ENCODE measurements at regions not wholly inside any gene's neighbourhood (a gene's known extent, or its start where the extent isn't known, plus 50 kb on each side); places are given as distances from the start of the nearest gene placed in this dataset.

DNA sequence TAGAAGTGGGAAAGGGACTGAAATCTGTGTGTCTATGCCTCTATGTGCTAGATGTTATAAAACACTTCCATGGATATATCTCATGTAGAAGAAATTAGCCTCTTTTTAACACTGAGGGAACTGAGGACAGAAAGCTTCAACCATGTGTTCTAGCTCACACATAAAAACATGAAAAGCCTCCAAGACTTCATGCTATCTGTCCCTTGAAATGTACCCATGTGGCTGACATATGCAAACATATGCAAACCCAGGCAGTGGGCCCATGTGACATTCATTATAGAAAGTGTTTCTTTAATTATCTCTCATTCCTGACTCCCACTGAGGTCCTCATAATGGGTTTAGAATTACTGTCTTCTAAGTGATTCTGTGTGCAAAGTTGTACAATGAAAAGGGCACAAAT is 134.7 kb upstream of the MAF start:
- TF ChIP-seq PPARA (CRISPR knock-in tag; IDR thresholded peaks at IDR 0.05; ENCODE audit: borderline replicate concordance) (no peak), PATZ1 (CRISPR knock-in tag; IDR thresholded peaks at IDR 0.05; ENCODE audit: borderline replicate concordance) (no peak), ZFP30 (CRISPR knock-in tag; IDR thresholded peaks at IDR 0.05) (no peak)
